CD4-positive, alpha-beta T cell treated with Interleukin-4 for 1 hour (primary cell): ENCODE measurements at regions not wholly inside any gene's neighbourhood (a gene's known extent, or its start where the extent isn't known, plus 50 kb on each side); places are given as distances from the start of the nearest gene placed in this dataset.

ENCODE experiments used
- DNase-seq, 2 donors: peaks; one replicate each; pipeline ENCODE4 v3.0.0-alpha.2; 2020 to 2022

DNA sequence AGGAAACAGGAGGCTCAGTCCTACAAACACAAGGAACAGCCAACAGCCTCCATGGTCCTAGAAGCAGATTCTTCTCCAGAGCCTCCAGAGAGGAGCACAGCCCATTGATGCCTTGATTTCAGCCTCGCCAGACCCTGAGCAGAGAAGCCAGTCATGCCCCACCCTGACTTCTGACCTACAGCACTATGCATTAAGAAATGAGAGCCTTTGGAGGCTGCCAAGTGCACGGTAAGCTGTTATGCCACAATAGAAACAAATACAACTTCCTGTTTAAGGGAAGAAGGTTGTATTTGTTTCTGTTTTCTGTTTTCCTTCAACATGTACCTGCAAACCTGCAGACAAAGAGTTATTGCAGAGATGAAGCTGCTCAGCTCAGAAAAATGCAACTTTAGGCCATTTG is 181.3 kb upstream of the AGAP1 start:
- DNase-seq: no peak

DNA sequence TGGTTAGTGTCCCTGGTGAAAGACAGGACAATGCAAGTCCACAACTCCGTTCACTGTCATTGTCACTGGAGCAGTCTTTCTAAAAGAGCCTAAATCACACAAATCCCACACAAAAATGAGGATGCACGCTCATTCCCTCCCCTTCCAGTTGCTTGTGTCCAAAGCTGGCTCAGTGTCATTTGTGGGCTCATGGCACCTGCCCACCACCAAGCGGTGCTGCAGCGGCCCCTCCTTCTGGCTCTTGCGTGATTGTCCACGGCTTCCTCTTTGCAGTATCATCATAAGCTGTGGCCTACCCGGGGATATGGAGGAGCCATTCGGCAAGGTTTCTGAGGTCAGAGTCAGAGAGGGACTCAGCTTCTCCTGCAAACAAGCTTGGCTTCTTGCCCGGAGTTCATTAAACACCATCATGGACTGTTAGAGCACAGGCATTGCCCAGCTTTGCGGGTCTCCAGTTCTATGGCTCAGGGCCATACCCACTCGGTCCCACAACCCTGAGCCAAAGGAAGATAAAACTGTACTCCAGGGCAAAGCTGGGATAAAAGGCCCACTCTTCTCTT is 179.4 kb upstream of the AGAP1 start:
- DNase-seq: no peak

DNA sequence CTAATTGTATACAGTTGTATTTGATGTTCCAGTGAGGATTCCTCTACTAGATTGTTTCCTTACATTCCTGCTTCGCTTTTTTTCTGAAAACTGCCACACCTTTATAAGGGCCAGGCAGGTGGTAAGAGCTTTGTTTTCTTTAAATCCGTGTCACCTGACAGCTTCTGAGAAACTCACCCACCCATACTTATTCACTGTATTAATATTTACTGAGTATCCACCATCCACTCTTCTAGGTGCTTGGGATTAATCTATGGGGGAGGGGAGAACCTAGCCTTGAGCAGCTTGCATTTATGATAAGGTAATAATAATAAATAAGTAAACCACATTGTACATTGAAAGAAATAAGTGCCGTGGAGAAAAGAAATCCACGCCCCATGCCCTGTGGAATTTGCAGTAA is 174.7 kb upstream of the AGAP1 start:
- DNase-seq: no peak

DNA sequence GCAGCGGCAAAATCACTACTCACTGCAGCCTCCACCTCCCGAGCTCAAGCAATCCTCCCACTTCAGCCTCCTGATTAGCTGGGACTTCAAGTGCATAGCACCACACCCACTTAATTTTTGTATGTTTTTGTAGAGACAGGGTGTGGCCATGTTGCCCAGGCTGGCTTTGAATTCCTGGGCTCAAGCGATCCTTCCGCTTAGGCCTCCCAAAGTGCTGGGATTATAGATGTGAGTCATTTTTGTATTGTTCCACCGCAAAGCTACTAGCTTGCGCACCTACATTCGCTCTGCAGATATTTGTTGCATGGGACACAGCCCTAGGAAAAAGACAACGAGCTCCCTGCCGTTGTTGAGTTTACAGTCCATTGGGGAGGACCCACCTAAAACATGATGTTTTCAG is 173.5 kb upstream of the AGAP1 start:
- no peak for DNase-seq

DNA sequence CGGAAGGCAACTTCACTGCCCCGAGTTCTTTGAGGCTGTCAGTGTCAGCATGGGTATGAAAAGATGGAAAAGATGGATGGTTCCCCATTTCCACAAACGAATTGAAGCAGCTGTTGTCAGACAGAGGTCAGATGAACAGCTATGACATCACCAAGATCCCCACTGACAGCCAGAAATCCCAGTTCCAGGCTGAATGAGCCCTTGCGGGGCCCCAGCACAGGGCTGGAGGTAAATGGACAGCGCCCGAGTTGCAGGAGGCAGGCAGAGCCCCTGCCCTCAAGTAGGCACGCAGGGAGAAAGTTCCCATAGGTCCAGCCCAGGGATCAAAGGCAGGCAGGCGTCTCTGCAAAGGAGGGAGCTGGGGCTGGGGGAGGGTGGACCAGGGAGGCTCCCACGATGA is 169.5 kb upstream of the AGAP1 start:
- DNase-seq: no peak

DNA sequence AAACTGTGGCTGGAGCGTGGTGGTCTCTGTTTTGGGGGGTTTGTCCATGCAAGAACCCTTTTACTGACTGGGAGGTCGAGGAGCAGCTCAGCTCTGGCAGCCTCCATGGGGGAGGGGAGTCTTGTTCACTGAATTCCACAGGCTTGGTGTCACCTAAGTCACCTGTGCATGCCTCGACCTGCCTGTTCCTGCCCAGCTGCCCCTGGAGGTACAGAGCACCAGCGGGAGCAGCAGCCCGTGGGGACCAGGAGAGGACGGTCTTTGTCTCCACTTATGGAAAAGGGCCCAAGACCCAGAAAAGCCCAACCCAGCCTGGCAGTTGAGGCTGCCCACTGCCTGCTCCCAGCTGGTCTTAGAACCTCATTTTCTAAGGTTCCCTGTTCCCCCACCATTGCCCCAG is 168.7 kb upstream of the AGAP1 start:
- DNase-seq: no peak

DNA sequence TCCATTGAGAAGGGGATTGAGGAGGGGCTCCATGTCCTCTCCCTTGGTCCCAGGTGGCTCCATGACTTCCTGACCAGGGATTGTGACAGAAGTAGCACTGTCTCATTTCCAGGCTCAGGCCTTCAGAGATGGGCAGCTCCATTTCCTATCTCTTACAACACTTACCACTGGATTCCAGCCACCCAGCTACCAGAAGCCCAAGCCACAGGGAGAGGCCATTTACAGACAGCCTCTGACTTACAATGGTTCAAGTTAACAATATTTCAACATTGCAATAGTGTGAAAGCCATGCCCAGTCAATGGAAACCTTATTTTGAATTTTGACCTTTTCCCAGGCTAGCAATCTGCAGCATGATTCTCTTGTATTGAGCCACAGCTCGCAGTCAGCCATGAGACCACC is 164.9 kb upstream of the AGAP1 start:
- no peak for DNase-seq

DNA sequence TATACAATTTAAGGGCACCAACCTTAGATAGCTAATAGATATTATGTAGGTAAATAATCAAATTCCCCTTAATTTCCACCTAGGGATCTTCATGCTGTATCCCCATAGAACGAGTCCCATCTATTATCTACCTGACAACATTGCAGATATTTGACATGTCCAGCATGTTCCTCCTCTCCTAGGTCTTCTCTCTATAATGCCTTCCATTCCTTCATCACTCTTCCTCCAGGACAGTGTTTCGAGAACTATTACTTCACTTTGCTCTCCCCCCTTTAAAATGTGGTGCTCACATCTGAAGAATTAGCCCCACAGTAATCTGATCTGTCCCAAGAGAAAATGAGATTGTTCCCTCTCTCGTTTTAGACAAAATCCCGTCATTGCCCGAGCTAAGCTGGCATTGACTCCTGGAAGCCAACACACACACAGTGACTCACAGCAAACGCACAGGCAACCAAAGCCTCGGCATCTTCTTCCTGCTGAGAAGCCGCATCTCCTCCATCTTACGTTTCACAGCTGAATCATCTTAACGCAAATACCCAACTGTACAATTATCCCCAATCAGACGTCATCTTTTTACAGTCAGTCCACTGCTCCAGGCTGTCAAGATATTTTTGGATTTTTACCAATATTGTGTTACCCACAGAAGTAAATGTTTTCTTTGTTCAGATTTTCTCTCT is 162.9 kb upstream of the AGAP1 start:
- no peak for DNase-seq

DNA sequence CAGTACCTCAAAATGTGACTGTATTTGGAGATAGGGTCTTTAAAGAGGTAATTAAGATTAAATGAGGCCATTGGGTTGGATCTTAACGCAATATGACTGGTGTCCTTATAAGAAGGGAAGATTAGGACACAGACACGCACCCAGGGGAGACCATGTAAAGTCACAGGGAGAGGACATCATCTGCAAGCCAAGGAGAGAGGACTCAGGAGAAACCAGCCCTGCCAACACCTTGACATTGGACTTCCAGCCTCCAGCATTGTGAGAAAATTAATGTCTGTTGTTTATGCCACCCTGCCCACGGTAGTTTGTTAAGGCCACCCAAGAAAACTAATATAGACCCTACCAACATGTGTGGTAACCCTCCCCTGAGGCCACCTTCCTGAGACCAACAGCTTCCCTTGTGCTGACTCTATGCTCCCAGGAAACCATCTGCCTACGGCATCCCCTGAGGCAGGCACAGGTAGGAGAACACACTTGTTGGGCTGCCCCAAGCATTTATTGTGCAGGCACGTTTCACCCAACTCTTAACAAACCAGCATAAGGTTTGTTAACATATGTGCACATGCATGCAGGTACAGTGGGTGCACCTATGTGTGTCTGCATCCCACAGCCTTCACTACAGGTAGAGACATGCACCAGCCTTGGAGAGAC is 161.5 kb upstream of the AGAP1 start:
- DNase-seq: no peak

DNA sequence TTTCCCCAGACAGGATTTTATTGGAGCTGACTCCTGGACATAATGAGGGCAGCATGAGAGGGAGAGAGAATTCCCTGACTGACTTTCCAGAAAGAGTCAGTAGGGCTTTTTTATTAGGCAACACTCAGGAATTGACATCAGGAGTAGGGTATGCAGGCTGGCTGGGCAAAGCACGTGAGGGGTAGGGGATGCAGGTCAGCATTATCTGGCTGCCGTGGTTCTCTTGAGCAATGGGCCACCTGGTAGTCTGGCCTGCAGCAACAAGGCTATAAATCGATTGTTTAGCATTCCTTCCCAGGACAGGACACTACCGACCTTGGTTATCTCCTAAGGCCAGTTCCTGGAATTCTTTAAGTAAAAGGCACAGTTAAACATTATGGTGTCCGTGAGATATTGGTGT is 160.8 kb upstream of the AGAP1 start:
- no peak for DNase-seq

DNA sequence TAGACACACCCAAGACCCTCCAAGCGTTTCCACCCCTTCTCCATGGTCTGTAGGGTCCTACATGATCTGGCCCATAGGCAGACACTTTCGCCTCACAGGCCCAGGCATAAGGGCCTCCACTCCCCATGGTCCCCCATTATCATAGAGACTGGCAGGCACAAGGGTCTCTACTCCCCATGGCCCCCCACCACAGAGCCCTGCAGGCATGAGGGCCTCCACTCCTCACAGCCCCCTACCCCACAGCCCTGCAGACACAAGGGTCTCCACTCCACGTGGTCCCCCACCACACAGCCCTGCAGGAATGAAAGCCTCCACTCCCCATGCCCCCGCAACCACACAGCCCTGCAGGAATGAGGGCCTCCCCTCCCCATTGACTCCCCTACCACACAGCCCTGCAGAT is 159.7 kb upstream of the AGAP1 start:
- DNase-seq: no peak

DNA sequence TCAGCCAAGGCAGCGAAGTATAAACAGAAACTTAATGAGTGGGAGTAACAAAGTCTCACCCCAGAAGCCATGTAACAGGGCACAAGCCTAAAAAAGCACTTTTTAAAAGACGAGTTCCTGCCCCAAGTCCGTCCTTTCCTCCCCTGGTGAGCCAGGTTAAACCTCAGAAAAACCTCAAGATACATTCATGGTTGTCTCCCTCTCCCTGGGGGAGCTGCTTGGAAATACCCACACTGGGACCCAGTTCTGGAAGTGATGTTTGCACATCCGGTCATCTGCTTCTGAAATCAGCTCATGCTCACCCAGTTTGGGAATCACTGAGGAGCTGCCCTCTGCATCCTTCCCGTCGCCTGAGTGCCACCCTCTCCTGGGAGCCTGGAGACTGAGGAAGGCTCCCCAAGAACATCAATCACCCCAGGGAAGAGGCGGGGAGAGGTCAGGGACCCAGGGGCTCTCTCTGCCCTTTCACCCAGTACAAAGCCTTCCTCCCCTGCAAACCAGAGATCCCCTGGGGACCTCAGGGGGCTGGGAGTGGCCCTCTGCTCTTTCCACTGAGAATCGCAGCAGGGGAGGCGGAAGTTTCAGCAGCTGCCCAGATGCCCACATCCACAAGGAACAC is 150.6 kb upstream of the AGAP1 start:
- no peak for DNase-seq

DNA sequence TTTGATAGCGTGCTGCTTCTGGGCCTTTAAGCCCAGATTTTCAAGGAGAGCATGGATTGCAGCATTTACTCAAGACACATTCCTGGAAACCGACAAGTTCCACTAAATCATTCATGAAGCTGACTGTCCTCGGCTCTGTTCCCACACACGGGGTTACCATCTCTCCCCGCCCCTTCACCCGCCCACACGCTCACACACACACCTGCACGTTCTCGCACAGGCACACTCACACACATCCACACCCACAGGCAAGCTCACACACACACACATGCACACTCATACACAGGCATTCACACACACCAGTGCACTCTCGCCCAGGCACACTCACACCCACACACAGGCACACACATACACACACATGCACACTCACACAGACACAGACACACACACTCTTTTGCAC is 150.0 kb upstream of the AGAP1 start:
- no peak for DNase-seq

DNA sequence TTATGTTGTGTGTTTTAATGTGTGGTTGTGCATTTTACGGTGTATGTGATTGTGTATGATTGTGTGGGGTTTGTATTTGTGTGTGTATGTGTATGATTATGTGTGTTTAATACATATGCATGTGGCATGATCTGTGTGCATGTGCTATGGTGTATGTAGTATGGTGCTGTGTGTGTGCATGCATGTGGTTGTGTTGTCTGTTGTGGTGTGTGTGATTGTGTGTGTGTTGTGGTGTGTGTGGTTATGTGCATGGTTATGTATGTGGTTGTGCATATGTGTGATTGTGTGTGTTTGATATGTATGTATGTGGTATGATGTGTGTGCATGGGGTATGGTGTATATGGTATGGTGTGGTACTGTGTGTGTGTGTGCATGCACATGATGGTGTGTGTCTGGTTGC is 148.1 kb upstream of the AGAP1 start:
- no peak for DNase-seq

DNA sequence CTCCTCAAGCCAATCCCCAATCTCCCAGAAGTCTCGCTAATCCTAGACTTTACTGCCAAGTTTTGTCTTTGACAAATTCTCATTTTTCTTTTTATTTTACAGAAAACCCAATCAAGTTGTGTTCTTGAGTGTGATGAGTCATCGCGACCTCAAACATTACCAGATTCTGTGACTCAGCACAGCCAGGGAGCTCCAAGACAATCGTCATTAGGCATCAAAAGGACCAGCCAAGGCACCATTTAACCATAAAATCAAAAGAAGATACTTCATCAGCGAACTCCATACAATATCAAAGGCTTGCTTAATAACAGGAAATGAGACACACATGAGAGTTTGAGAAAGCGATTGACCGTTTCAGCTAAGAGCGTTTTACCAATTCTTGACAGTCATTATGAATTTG is 146.2 kb upstream of the AGAP1 start:
- DNase-seq: no peak

DNA sequence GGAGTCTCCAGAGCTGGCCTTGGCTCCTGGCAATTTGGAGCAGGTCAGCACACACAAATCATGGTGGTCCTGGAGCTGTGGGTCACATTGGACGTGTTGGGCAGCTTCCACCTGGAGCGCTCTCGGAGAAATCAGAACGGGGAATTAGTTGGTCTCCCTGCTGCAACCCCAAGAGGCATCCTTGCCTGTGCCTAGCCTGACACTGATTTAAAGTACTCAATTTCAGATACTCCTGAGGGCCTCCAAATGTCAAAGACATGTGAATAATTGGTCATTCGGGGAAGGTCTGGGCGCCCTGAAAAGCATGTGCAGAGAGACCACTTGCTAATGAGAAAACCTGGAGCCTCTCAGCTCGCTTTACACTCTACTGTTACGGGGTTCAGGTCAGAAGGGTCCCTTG is 145.5 kb upstream of the AGAP1 start:
- no peak for DNase-seq

DNA sequence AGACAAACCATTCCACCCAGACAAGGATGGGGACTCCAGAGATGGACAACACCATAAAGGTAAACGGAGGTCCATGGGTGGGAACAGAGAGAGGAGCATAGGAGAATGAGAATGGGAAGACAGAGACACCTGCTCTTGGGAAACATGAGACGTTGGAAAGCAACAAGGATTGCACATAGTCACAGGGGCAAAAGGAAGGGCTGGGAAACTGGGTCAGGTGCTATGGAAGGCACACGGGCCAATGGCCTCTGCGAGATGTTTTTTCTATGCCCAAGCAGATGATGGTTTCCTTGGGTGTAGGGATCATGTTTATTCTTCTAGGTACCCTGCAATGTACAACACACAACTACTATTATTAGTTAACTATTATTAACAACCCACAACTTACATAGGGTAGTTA is 143.6 kb upstream of the AGAP1 start:
- no peak for DNase-seq

DNA sequence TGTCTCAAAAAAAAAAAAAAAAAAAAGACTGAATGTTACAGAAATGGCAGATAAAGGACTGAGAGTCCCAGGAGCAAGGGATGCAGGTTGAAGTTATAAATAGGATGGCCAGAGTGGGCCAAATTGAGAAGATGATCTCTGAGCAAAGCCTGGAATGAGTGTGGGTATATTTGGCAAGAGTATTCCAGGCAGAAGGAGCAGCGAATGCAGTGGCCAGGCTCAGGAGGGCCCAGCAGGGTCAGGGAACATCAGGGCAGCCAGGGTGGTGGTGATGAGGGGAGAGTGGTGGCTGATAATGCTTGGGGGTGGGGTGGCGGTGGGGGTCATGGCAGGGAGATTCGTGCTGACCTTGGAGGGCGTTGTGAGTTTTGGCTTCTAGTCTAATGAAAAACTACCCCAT is 141.3 kb upstream of the AGAP1 start:
- DNase-seq: no peak

DNA sequence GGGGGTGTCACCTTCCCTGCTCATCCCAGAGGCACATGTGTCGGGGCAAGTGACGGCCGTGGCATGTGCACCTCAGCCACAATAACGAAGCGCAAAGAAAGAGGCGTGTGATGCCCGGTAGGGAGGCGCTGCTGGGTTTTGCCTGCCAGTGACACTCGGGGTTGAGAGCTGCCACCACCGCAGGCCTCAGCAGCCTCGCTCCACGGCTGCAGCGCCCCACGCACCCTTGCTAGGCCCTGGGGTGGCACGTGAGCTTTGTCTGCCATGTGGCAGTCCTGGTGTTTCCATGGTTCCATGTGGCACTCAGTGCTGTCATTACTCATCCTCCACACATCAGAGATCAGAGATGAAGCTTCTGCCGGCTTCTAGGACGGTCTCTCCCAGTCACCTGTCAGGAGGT is 136.0 kb upstream of the AGAP1 start:
- no peak for DNase-seq

DNA sequence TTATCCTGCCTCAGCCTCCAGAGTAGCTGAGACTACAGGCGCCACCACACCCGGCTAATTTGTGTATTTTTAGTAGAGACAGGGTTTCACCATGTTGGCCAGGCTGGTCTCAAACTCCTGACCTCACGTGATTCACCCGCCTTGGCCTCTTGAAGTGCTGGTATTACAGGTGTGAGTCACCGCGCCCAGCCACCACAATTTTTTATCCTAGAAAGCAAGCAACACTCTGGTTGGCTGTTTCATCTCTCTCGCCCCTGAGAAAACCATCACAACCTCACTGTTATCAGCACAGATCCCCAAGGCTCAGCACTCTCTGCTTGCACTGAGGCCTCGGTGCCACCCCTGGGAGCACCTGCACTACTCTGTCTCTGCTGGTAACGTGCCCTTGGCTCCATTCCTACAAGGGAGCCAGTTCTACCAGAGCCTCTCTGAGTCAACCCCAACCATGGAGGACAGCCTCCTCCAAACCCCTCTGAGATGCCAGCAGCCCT is 134.8 kb upstream of the AGAP1 start:
- DNase-seq: no peak

DNA sequence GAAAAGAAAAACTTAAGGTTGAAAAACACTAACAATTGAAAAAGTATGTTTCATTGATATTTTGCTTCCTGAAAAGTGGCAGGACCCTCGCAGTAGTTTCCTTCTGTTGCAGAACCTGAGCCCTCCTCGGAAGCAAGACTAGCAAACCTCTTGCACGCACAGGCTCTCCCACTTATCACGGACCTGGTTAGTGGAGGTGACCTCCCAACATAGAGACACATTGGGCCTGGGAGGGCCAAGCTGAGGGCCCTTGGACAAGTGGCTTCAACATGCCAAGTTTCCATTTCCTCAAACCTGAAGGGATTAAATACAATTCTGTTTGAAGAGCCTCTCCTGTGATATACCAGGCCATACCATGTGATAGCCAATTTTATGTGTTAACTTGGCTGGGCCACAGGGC is 133.4 kb upstream of the AGAP1 start:
- no peak for DNase-seq

DNA sequence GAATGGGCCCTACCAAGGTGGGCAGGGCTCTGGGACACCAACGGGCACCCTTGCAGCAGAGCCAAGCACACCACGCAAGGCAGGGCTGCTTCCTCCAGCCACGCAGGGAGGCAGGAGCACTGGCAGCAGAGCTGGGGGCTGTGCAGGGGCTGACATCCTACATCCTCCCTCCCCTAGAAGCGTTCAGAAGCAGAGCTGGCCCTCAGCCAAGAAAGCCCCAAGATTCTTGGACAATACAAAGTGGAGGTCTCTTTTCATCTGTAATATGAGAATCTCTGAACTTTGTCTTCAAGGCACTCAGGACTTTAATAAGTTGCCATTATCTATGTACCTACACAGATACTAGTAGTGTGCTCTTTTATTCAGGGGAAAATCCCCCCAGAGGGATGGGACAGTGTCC is 128.1 kb upstream of the AGAP1 start:
- no peak for DNase-seq

DNA sequence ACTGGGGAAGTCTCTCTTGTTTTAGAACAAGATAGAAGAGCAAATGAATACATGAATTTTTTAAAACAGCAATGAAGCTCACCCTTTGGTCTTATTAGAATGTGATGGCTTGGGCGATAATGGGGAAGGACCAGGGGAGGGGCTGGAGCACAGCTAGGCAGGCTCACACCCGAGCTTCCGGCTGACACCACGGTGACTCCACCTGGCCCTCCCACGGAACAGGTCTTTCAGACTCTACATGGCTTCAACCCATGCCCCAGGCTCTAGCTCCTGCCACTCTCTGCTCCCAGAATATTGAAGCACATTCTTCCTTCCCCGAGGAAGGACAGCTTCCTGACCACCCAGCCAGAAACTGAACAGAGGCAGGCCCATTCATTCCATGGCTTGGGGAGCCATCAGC is 127.5 kb upstream of the AGAP1 start:
- no peak for DNase-seq

DNA sequence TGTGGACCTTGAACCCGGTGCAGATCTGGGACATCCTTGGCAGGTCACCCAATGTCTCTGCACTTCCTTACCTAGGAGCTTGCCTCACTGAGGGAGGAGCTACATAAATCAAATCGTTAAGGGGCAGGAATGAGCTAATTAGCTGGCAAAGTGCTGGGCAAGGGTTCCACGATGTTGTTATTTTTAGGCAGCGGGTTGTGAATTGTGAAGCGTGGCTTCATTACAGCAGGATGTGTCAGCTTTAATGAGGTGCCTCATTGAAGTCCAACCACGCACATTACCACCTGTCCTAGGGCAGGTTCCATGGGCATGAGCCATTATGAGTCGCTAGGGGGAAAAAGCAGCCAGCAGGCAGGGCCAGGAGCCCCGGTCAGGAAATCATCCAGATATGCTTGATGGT is 127.0 kb upstream of the AGAP1 start:
- no peak for DNase-seq
